ENCODE measurements at regions not wholly inside any gene's neighbourhood (a gene's known extent, or its start where the extent isn't known, plus 50 kb on each side); places are given as distances from the start of the nearest gene placed in this dataset.

GRCh38 chr12:115519359-115519758, 758.1 kb downstream of the MED13L start:
- Mint-ChIP-seq H3K4me3 (no peak overlapping the region), H3K27me3 (no peaks in the 10 kb centered on the region), H3K27ac (no peak overlapping the region), H3K9me3 (peaks cover 0 to 23% (median 4%) of the 10 kb centered on the region in 7 donors), H3K4me1 (no peaks in the 10 kb centered on the region), H3K36me3 (no peaks in the 10 kb centered on the region)
- Histone ChIP-seq H3K4me1 (ENCODE audit: control insufficient read depth, insufficient read depth, low read length, poor library complexity, severe bottlenecking) (no peaks in the 10 kb centered on the region), H3K27ac (ENCODE audit: insufficient read depth, low read length, poor library complexity, severe bottlenecking) (no peak overlapping the region), H3K36me3 (ENCODE audit: control insufficient read depth, insufficient read depth, low read length) (no peaks in the 10 kb centered on the region), H3K9me3 (ENCODE audit: control insufficient read depth in 2 of 2, low read length in 2 of 2) (no peaks in the 10 kb centered on the region), H3K4me3 (ENCODE audit: low read depth, low read length) (no peak overlapping the region), H3K27me3 (ENCODE audit: control insufficient read depth, insufficient read depth, low read length) (no peaks in the 10 kb centered on the region)
- DNase-seq = no peak
- ATAC-seq (ENCODE audit: low read depth in 2 of 2) = no peak

- no peak for ATAC-seq (ENCODE audit: low read depth in 2 of 2)
- Histone ChIP-seq H3K4me3 (ENCODE audit: low read depth, low read length) (no peak overlapping the region), H3K27me3 (ENCODE audit: control insufficient read depth, insufficient read depth, low read length) (no peaks in the 10 kb centered on the region), H3K27ac (ENCODE audit: insufficient read depth, low read length, poor library complexity, severe bottlenecking) (no peak overlapping the region), H3K36me3 (ENCODE audit: control insufficient read depth, insufficient read depth, low read length) (no peaks in the 10 kb centered on the region), H3K9me3 (ENCODE audit: control insufficient read depth in 2 of 2, low read length in 2 of 2) (no peaks in the 10 kb centered on the region), H3K4me1 (ENCODE audit: control insufficient read depth, insufficient read depth, low read length, poor library complexity, severe bottlenecking) (no peaks in the 10 kb centered on the region)
- Mint-ChIP-seq H3K36me3 (no peaks in the 10 kb centered on the region), H3K27ac (no peak overlapping the region), H3K27me3 (no peaks in the 10 kb centered on the region), H3K4me1 (no peaks in the 10 kb centered on the region), H3K9me3 (peaks cover 0 to 30% (median 7%) of the 10 kb centered on the region in 7 donors), H3K4me3 (no peak overlapping the region)
- DNase-seq = no peak
These were observed 759.6 kb downstream of the MED13L start for GRCh38 chr12:115517913-115518312.

- Mint-ChIP-seq H3K9me3 (peaks cover 0 to 32% (median 6%) of the 10 kb centered on the region in 7 donors), H3K27me3 (no peaks in the 10 kb centered on the region), H3K36me3 (no peaks in the 10 kb centered on the region), H3K4me1 (no peaks in the 10 kb centered on the region), H3K27ac (peak overlapping the region in 1 of 3 donors; percentile 29), H3K4me3 (no peak overlapping the region)
- H3K4me1 ChIP-seq (ENCODE audit: control insufficient read depth, insufficient read depth, low read length, poor library complexity, severe bottlenecking) = no peaks in the 10 kb centered on the region
- no peak overlapping the region for H3K4me3 ChIP-seq (ENCODE audit: low read depth, low read length)
- no peak for DNase-seq
- no peaks in the 10 kb centered on the region for H3K27me3 ChIP-seq (ENCODE audit: control insufficient read depth, insufficient read depth, low read length)
- no peaks in the 10 kb centered on the region for H3K9me3 ChIP-seq (ENCODE audit: control insufficient read depth in 2 of 2, low read length in 2 of 2)
- ATAC-seq (ENCODE audit: low read depth in 2 of 2) = no peak
- H3K27ac ChIP-seq (ENCODE audit: insufficient read depth, low read length, poor library complexity, severe bottlenecking) = no peak overlapping the region
- H3K36me3 ChIP-seq (ENCODE audit: control insufficient read depth, insufficient read depth, low read length) = no peaks in the 10 kb centered on the region
These were observed 765.3 kb downstream of the MED13L start for GRCh38 chr12:115511986-115512711.

GRCh38 chr12:115511305-115511704, 766.2 kb downstream of the MED13L start:
- H3K36me3 ChIP-seq (ENCODE audit: control insufficient read depth, insufficient read depth, low read length) = no peaks in the 10 kb centered on the region
- H3K27ac ChIP-seq (ENCODE audit: insufficient read depth, low read length, poor library complexity, severe bottlenecking) = no peak overlapping the region
- no peaks in the 10 kb centered on the region for H3K27me3 ChIP-seq (ENCODE audit: control insufficient read depth, insufficient read depth, low read length)
- no peaks in the 10 kb centered on the region for H3K27me3 Mint-ChIP-seq
- H3K4me1 Mint-ChIP-seq = no peaks in the 10 kb centered on the region
- H3K4me3 ChIP-seq (ENCODE audit: low read depth, low read length) = no peak overlapping the region
- H3K4me3 Mint-ChIP-seq = no peak overlapping the region
- no peak overlapping the region for H3K27ac Mint-ChIP-seq
- ATAC-seq (ENCODE audit: low read depth in 2 of 2) = no peak
- DNase-seq = no peak
- H3K4me1 ChIP-seq (ENCODE audit: control insufficient read depth, insufficient read depth, low read length, poor library complexity, severe bottlenecking) = no peaks in the 10 kb centered on the region
- H3K36me3 Mint-ChIP-seq = no peaks in the 10 kb centered on the region
- H3K9me3 ChIP-seq (ENCODE audit: control insufficient read depth in 2 of 2, low read length in 2 of 2) = no peaks in the 10 kb centered on the region
- peaks cover 0 to 31% (median 6%) of the 10 kb centered on the region in 7 donors for H3K9me3 Mint-ChIP-seq

- Histone ChIP-seq H3K27ac (ENCODE audit: insufficient read depth, low read length, poor library complexity, severe bottlenecking) (no peak overlapping the region), H3K9me3 (ENCODE audit: control insufficient read depth in 2 of 2, low read length in 2 of 2) (no peaks in the 10 kb centered on the region), H3K4me3 (ENCODE audit: low read depth, low read length) (no peak overlapping the region), H3K27me3 (ENCODE audit: control insufficient read depth, insufficient read depth, low read length) (no peaks in the 10 kb centered on the region), H3K36me3 (ENCODE audit: control insufficient read depth, insufficient read depth, low read length) (no peaks in the 10 kb centered on the region), H3K4me1 (ENCODE audit: control insufficient read depth, insufficient read depth, low read length, poor library complexity, severe bottlenecking) (no peaks in the 10 kb centered on the region)
- no peak overlapping the region for H3K4me3 Mint-ChIP-seq
- H3K27ac Mint-ChIP-seq = no peak overlapping the region
- H3K9me3 Mint-ChIP-seq = peaks cover 0 to 17% (median 6%) of the 10 kb centered on the region in 7 donors
- DNase-seq (no peak), ATAC-seq (ENCODE audit: low read depth in 2 of 2) (no peak)
- no peaks in the 10 kb centered on the region for H3K36me3 Mint-ChIP-seq
- H3K4me1 Mint-ChIP-seq = no peaks in the 10 kb centered on the region
- no peaks in the 10 kb centered on the region for H3K27me3 Mint-ChIP-seq
These were observed 768.5 kb downstream of the MED13L start for GRCh38 chr12:115508990-115509389.

- Histone ChIP-seq H3K36me3 (ENCODE audit: control insufficient read depth, insufficient read depth, low read length) (no peaks in the 10 kb centered on the region), H3K27me3 (ENCODE audit: control insufficient read depth, insufficient read depth, low read length) (no peaks in the 10 kb centered on the region), H3K4me3 (ENCODE audit: low read depth, low read length) (no peak overlapping the region), H3K27ac (ENCODE audit: insufficient read depth, low read length, poor library complexity, severe bottlenecking) (no peak overlapping the region), H3K9me3 (ENCODE audit: control insufficient read depth in 2 of 2, low read length in 2 of 2) (no peaks in the 10 kb centered on the region), H3K4me1 (ENCODE audit: control insufficient read depth, insufficient read depth, low read length, poor library complexity, severe bottlenecking) (no peaks in the 10 kb centered on the region)
- DNase-seq (no peak), ATAC-seq (ENCODE audit: low read depth in 2 of 2) (no peak)
- peaks cover 0 to 15% (median 3%) of the 10 kb centered on the region in 7 donors for H3K9me3 Mint-ChIP-seq
- H3K4me1 Mint-ChIP-seq = no peaks in the 10 kb centered on the region
- H3K36me3 Mint-ChIP-seq = no peaks in the 10 kb centered on the region
- no peaks in the 10 kb centered on the region for H3K27me3 Mint-ChIP-seq
- H3K27ac Mint-ChIP-seq = no peak overlapping the region
- no peak overlapping the region for H3K4me3 Mint-ChIP-seq
These were observed 769.4 kb downstream of the MED13L start for GRCh38 chr12:115507951-115508722.

GRCh38 chr12:115507560-115507889, 770.0 kb downstream of the MED13L start:
- Histone ChIP-seq H3K4me1 (ENCODE audit: control insufficient read depth, insufficient read depth, low read length, poor library complexity, severe bottlenecking) (no peaks in the 10 kb centered on the region), H3K9me3 (ENCODE audit: control insufficient read depth in 2 of 2, low read length in 2 of 2) (no peaks in the 10 kb centered on the region), H3K27me3 (ENCODE audit: control insufficient read depth, insufficient read depth, low read length) (no peaks in the 10 kb centered on the region), H3K36me3 (ENCODE audit: control insufficient read depth, insufficient read depth, low read length) (no peaks in the 10 kb centered on the region), H3K27ac (ENCODE audit: insufficient read depth, low read length, poor library complexity, severe bottlenecking) (no peak overlapping the region), H3K4me3 (ENCODE audit: low read depth, low read length) (no peak overlapping the region)
- no peak for ATAC-seq (ENCODE audit: low read depth in 2 of 2)
- Mint-ChIP-seq H3K36me3 (no peaks in the 10 kb centered on the region), H3K27me3 (peaks cover 1% of the 10 kb centered on the region), H3K9me3 (peaks cover 0 to 14% (median 3%) of the 10 kb centered on the region in 7 donors), H3K4me1 (no peaks in the 10 kb centered on the region), H3K4me3 (no peak overlapping the region), H3K27ac (no peak overlapping the region)
- DNase-seq = no peak
